ENCODE measurements at regions not wholly inside any gene's neighbourhood (a gene's known extent, or its start where the extent isn't known, plus 50 kb on each side); places are given as distances from the start of the nearest gene placed in this dataset.

DNA sequence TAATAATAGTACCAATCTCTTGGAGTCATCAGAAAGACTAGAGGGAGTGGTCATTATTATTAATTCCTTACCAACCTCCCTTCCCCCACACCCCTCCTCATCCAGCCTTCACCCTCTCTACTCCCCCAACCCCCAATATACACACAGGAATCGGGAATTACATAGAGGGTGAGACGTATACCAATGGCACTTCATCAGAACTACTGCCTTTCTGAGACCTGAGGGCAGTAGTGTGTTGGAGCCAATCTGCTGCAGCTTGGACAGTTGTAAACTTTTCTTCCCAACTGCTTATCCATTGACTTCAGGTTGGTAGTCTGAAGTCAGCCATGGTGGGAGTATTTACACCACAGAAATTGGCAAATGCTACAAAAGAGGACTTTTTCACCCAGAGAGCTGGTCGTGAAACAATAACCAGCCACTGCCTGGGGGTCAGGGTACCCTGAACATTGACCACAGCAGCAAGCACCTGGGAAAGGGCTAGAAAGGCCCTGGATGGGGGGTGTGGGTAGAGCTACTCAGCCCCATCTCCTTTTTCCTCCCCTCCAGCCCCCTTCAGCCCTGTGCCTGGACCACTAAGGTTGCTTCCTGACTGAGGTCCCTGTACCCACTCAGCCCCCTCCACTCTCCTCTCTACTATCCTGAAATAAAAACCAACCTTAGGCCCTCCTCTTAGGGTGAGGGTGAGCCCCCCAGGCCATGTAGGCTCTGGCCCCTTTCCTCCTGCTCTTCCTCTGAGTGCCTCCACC is 161.5 kb downstream of the MRPL14 start (continued):
- TF ChIP-seq IKZF2 (IDR thresholded peaks at IDR 0.05), result no peak
- no peak for TF ChIP-seq NR2F1 (conservative IDR thresholded peaks at IDR 0.05)
- TF ChIP-seq, protein P1, sequence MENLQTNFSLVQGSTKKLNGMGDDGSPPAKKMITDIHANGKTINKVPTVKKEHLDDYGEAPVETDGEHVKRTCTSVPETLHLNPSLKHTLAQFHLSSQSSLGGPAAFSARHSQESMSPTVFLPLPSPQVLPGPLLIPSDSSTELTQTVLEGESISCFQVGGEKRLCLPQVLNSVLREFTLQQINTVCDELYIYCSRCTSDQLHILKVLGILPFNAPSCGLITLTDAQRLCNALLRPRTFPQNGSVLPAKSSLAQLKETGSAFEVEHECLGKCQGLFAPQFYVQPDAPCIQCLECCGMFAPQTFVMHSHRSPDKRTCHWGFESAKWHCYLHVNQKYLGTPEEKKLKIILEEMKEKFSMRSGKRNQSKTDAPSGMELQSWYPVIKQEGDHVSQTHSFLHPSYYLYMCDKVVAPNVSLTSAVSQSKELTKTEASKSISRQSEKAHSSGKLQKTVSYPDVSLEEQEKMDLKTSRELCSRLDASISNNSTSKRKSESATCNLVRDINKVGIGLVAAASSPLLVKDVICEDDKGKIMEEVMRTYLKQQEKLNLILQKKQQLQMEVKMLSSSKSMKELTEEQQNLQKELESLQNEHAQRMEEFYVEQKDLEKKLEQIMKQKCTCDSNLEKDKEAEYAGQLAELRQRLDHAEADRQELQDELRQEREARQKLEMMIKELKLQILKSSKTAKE (IDR thresholded peaks at IDR 0.05; ENCODE audit: low read depth, poor library complexity, severe bottlenecking), result no peak
- TF ChIP-seq, protein P2, sequence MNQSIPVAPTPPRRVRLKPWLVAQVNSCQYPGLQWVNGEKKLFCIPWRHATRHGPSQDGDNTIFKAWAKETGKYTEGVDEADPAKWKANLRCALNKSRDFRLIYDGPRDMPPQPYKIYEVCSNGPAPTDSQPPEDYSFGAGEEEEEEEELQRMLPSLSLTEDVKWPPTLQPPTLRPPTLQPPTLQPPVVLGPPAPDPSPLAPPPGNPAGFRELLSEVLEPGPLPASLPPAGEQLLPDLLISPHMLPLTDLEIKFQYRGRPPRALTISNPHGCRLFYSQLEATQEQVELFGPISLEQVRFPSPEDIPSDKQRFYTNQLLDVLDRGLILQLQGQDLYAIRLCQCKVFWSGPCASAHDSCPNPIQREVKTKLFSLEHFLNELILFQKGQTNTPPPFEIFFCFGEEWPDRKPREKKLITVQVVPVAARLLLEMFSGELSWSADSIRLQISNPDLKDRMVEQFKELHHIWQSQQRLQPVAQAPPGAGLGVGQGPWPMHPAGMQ (IDR thresholded peaks at IDR 0.05; ENCODE audit: borderline replicate concordance), result no peak
- no peak for TF ChIP-seq GATAD2B (conservative IDR thresholded peaks at IDR 0.05; ENCODE audit: low read depth)
- no peak for TF ChIP-seq FOXM1 (IDR thresholded peaks at IDR 0.05; ENCODE audit: low read depth, low read length)
- no peak for TF ChIP-seq TCF7 (IDR thresholded peaks at IDR 0.05; ENCODE audit: borderline replicate concordance)
